H1 (cell line): ENCODE measurements at regions not wholly inside any gene's neighbourhood (a gene's known extent, or its start where the extent isn't known, plus 50 kb on each side); places are given as distances from the start of the nearest gene placed in this dataset.

ENCODE experiments used
- CBX8 ChIP-seq: fragments of 300-800, 300-1000 bp; sonication (generic); IDR thresholded peaks from 2 replicates; pipeline ENCODE4 v1.7.1; 2016; ENCODE audit warnings: low read depth, low read length, borderline replicate concordance
- EGR1 ChIP-seq: IDR thresholded peaks from 2 replicates; pipeline ENCODE4 v1.6.1; 2011; ENCODE audit warnings: low read depth, low read length, borderline replicate concordance
- KDM5A ChIP-seq: fragments of 200-600 bp; IDR thresholded peaks from 2 replicates; pipeline ENCODE4 v1.7.1; 2012; ENCODE audit warnings: mild to moderate bottlenecking, low read length, inconsistent platforms, mixed read lengths
- NRF1 ChIP-seq: IDR thresholded peaks from 2 replicates; pipeline ENCODE4 v1.6.1; 2011; ENCODE audit warnings: mild to moderate bottlenecking, low read depth, low read length, improper control_type of control experiment
- RBBP5 ChIP-seq: IDR thresholded peaks from 2 replicates; pipeline ENCODE4 v1.7.1; 2012; ENCODE audit warnings: low read depth, mild to moderate bottlenecking, inconsistent platforms, low read length, moderate library complexity, borderline replicate concordance
- SIN3A ChIP-seq, 2 experiments: IDR thresholded peaks in 1 of 2; conservative IDR thresholded peaks in 1 of 2; 2 replicates each; pipeline ENCODE4 v1.6.1; 2011 to 2012; ENCODE audit warnings: low read length in 2 of 2, improper control_type of control experiment in 1 of 2, low read depth in 1 of 2, mild to moderate bottlenecking in 1 of 2
- SIRT6 ChIP-seq: IDR thresholded peaks from one replicate; pipeline ENCODE4 v1.7.1; 2012; ENCODE audit warnings: low read length, inconsistent platforms

DNA sequence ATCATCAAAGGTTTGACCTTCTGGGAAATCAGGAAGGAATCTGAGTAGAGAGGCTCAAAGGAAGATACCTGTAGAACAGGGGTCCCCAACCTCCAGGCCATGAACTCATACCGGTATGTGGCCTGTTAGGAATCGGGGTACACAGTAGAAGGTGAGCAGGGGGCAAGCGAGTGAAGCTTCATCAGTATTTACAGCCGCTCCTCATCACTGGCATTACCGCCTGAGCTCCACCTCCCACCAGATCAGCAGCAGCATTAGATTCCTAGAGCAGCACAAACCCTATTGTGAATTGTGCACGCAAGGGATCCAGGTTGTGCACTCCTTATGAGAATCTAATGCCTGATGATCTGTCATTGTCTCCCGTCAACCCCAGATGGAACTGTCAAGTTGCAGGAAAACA, 158.5 kb upstream of the CACNA2D1 start (continued):
- TF ChIP-seq EGR1 (no peak), SIN3A (conservative IDR thresholded peaks at IDR 0.05 in 1 of 2, IDR thresholded peaks at IDR 0.05 in 1 of 2; ENCODE audit: low read depth in 1 of 2, low read length in 2 of 2) (no peak), CBX8 (no peak), KDM5A (no peak), NRF1 (no peak), RBBP5 (no peak), SIRT6 (no peak)
